Cardiac septum (tissue), 1 donor: ENCODE measurements at regions not wholly inside any gene's neighbourhood (a gene's known extent, or its start where the extent isn't known, plus 50 kb on each side); places are given as distances from the start of the nearest gene placed in this dataset.
"Not testable (repeated sequence)": the region's sequence is repeated elsewhere in the genome, so short reads cannot be mapped to it uniquely, and the experiment has no call there.

Source experiments
- DNase-seq: peaks from one replicate; pipeline ENCODE4 v3.0.0-alpha.2; 2020; ENCODE audit warnings: low spot score
- intact Hi-C: fragments of 100-400 bp; cut with DNase I; formaldehyde crosslinking; loops from one replicate; pipeline ENCODE4 v1.14.0; 2022
- donor health status: DM: no; HTN: no; CAD: no.

GRCh38 chr1:70720521-70720920 lies 309.5 kb downstream of the CTH start:
- no peak for DNase-seq
- intact Hi-C loops: no loop called here

DNA sequence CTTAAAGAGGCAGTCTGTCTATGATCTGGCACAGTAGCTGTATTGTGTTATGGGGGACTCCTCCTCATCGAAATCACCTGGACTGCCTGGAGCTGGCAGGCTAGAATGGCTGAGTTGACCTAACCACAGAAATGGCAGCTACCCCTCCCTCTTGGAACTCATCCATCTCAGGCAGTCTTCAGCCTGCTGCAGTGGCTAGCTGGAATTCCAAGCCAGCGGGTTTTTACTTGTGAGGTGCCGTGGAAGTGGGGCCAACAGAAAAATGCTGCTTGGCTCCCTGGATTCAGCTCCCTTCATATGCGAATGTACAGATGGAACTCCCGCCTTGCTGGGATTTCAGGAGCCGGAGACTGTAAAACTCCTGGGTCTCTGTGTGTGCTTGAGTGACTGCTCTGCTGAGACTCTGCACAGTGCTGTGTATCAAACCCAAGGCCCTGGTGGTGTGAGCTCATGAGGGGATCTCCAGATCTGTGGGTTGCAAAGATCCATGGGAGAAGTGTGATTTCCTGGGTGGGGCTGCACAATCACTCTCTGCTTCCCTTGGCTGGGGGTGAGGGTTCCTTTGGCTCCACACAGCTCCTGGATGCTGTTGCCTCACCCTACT lies 316.9 kb downstream of the CTH start:
- DNase-seq: no peak
- intact Hi-C loops: no loop called here

DNA sequence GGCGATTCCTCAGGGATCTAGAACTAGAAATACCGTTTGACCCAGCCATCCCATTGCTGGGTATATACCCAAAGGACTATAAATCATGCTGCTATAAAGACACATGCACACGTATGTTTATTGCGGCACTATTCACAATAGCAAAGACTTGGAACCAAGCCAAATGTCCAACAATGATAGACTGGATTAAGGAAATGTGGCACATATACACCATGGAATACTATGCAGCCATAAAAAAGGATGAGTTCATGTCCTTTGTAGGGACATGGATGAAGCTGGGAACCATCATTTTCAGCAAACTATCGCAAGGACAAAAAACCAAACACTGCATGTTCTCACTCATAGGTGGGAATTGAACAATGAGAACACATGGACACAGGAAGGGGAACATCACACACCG lies 311.1 kb downstream of the PTGER3 start:
- DNase-seq, intact Hi-C loops: not testable (repeated sequence)

GRCh38 chr1:70737125-70737524 lies 310.5 kb downstream of the PTGER3 start:
- intact Hi-C loops: no loop called here
- no peak for DNase-seq

GRCh38 chr1:70738624-70739023 lies 309.0 kb downstream of the PTGER3 start:
- no peak for DNase-seq
- intact Hi-C loops: no loop called here

GRCh38 chr1:70745199-70745598 lies 302.4 kb downstream of the PTGER3 start:
- DNase-seq: no peak
- intact Hi-C loops: no loop called here

DNA sequence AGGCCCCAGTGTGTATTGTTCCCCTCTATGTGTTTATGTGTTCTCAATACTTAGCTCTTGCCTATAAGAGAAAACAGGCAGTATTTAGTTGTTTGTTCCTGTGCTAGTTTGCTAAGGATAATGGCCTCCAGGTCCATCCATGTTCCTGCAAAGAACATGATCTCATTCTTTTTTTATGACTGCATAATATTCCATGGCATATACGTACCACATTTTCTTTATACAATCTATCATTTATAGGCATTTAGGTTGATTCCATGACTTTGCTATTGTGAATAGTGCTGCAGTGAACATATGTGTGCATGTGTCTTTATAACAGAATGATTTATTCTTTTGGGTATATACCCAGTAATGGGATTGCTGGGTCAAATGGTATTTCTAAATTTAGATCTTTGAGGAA lies 301.6 kb downstream of the PTGER3 start:
- DNase-seq, intact Hi-C loops: not testable (repeated sequence)

- intact Hi-C loops: not testable (repeated sequence)
Measured at GRCh38 chr1:70747123-70747522, 300.5 kb downstream of the PTGER3 start.

DNA sequence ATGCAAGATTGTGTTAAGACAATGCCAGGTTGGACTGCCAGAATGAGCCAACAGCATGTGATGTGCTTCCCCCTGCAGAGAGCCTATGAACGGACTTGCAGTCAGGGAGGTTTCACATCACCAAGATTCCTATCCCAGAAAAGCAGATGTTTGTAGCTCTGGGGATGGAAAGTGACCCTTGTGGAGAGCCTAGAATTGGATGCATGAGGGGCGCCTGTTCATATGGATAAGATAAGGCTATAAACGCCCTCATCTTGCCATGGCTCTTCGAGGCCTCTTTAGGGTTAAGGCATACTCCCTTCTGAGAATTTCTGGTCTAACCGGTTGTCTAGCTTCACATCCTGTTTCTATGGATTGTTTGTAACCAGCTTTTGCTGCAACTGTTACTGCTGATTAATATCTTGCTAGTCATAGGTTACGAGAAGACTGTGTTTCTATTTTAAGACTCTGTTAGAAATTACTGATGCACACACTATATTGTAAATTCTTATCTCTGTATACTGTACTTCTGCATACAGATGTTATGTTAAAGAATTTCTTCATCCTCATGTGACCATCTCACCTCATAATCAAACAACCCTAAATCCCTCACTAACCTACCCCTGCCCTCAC lies 295.8 kb downstream of the PTGER3 start:
- intact Hi-C loops, DNase-seq: not testable (repeated sequence)

More at GRCh38 chr1:70747123-70747522, 300.5 kb downstream of the PTGER3 start:
- not testable (repeated sequence) for DNase-seq

DNA sequence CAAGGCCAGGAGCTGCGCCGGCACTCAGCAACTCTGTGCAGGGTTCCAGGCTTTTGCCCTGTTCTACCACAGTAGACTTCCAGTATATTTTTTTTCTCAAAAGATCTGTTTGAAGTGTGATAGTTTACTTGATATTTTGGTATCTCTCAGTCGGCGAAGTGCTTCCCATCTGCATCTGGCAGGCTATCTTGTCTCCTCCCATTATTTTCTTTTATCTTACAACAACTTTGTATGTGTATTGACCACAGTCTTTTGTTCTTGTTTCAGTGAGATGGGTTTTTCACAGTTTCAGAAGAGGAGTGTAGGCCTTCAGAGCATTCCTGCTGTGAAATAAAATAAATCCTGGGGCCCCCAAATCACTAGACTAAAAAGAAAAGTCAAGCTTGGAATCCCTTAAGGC lies 292.9 kb downstream of the PTGER3 start:
- intact Hi-C loops: no loop called here
- DNase-seq: no peak

DNA sequence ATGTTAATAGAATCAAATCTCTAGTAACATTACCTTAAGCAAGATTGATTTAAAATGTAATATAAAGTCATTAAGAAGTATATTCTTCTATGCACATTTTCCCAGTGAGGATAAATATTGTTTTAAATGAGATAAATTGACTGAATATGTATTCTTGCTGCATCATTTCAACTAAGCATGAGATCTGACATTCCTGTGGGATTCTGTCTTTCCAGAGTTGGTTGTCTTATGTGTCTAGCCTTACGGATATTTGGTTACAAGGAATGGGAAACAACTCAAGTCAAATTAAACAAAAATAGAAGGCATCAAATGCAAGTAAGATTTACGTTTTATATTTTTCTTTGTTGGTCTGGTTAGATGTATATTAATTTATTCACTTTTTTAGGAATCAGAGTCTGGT lies 287.5 kb downstream of the PTGER3 start:
- intact Hi-C loops: no loop called here
- DNase-seq: no peak

GRCh38 chr1:70762386-70762785 lies 285.2 kb downstream of the PTGER3 start:
- intact Hi-C loops: no loop called here
- DNase-seq: no peak

GRCh38 chr1:70764747-70765146 lies 282.9 kb downstream of the PTGER3 start:
- no peak for DNase-seq
- intact Hi-C loops: no loop called here

DNA sequence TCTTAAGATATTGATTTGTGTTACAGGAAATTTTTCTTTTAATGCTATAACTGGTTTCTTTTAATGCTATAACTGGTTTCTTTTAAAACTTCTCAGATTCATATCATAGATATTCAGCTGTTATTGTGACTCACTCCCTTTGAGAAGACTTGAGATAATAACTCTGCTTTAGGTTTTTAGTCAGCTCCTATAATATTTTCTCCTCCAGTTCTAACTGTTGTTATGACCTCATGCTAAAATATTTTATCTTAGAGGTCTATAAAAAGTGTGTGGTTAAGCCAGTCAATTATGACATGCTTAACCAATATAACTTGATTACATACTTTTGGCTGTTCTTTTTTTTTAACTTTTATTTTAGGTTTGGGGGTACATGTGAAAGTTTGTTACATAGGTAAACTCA lies 280.2 kb downstream of the PTGER3 start:
- DNase-seq: no peak
- intact Hi-C loops: no loop called here

DNA sequence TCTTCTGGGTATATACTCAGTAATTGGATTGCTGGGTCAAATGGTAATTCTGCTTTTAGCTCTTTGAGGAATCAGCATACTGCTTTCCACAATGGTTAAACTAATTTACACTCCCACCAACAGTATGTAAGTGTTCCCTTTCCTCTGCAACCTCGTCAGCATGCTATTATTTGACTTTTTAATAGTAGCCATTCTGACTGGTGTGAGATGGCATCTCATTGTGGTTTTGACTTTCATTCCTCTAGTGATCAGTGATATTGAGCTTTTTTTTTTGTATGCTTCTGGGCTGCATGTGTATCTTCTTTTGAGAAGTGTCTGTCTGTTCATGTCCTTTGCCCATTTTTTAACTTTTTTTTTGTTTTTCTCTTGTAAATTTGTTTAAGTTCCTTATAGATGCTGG lies 279.4 kb downstream of the PTGER3 start:
- no peak for DNase-seq
- intact Hi-C loops: no loop called here

DNA sequence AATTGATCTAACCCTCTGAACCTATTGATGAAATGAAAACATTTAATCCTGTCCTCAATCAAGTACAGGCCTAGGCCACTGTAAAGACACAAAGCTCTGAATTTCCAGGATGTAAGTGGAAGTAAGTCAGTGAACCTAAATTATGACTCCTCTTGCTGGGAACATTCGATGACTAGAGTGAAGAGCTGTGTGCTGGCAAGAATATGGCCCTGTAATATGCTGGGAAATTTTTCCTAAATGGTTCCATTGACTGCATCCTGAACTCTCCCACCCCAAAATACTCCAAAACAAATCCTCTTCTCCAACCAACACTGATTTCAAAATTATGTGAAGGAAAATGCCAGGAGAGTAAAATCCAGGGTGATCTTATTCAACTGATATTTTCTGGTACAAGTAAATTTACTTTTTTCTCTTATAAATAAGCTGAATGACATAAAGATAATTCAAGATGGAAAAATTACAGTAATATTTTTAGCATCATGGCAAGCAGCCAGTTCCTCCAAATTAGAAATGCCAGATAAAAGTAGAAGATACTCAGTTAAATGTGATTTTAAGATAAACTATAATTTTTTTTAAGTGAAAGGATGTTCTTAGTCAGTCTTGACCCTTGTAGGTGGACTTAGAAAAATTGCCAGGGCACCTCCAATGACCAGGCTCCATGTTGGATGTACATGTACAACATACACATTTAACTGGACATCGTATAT lies 269.4 kb downstream of the PTGER3 start:
- intact Hi-C loops: no loop called here
- DNase-seq: no peak

GRCh38 chr1:70778934-70779333 lies 268.7 kb downstream of the PTGER3 start:
- no peak for DNase-seq
- intact Hi-C loops: no loop called here

- intact Hi-C loops: no loop called here
- DNase-seq: no peak
Measured at GRCh38 chr1:70779571-70779970, 268.0 kb downstream of the PTGER3 start.

DNA sequence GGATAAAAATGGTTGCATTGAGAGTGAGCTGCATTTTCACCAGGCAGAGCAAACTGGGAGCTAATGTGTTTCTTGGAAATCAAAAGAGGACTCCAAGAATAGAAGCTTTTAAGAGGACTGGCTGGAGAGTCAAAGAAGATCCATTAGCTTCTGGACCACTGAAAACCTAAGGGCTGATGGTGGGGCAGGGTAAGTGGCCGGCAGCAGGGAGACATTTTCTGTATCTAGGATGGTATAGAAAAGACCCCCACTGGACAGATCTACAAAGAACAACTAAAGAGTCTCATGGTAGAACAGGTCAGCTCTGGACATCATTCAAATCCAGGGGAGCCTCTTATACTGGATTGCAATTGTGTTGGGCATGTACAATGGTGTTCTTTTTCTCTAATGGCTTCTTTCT lies 262.3 kb downstream of the PTGER3 start:
- DNase-seq: no peak
- intact Hi-C loops: no loop called here

DNA sequence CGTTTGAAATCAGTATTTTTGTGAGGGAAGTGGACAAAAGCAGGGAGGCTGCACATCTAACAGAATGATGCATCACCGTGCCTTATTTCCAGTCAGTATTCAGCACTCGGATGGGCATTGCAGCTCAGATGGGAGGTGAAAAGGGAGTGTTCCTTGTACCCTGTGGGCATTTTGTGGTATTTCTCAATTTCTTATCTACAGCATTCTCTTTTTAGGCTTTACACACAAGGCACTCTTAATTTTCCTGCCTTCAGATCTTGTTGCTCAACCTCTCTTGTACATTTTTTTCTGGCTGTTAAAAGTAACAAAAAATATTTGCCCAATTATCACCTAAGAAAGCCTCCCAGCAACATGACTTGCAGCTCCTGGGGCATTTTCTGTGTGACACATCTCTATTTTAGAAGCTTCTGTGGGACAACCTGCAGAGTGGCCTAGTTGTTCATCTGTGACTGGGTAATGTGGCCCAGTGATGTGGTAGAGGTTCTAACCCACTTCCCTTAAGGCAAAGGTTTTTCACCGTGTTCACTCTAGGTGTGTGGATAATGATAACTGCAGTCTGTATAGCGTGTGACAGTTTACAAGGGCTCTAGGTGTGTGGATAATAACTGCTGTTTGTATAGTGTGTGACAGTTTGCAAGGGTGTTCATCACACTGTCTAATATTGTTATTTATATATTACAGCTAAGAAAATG lies 257.2 kb downstream of the PTGER3 start:
- intact Hi-C loops: no loop called here
- DNase-seq: no peak

DNA sequence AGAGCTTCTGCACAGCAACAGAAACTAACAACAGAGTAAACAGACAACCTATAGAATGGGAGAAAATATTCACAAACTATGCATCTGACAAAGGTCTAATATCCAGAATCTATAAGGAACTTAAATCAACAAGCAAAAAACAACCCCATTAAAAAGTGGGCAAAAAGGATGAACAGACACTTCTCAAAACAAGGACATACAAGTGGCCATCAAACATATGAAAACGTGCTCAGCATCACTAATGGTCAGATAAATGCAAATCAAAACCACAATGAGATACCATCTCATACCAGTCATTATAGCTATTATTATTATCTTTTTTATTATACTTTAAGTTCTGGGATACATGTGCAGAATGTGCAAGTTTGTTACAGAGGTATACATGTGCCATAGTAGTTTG lies 252.6 kb downstream of the PTGER3 start:
- intact Hi-C loops, DNase-seq: not testable (repeated sequence)
